ENCODE measurements at regions not wholly inside any gene's neighbourhood (a gene's known extent, or its start where the extent isn't known, plus 50 kb on each side); places are given as distances from the start of the nearest gene placed in this dataset.
A peak's percentile ranks its signal among the peaks of the same experiment; 100 is the strongest.

- intact Hi-C loops (cut with DNase I): no loop called here
- DNase-seq: peak in 1 of 10 donors; percentile 82
These were observed 114.8 kb upstream of the NAV2 start for GRCh38 chr11:19597876-19598275.

- DNase-seq: no peak
- intact Hi-C loops (cut with DNase I): no loop called here
These were observed 115.4 kb upstream of the NAV2 start for GRCh38 chr11:19597206-19597605.

- DNase-seq: peak in 3 of 10 donors; percentile 30 to 83 (median 40)
- intact Hi-C loops (cut with DNase I): no loop called here
These were observed 116.5 kb upstream of the NAV2 start for GRCh38 chr11:19595840-19596751.

GRCh38 chr11:19595499-19595839 is 117.2 kb upstream of the NAV2 start:
- intact Hi-C loops (cut with DNase I): no loop called here
- no peak for DNase-seq

- DNase-seq: no peak
- intact Hi-C loops (cut with DNase I): no loop called here
These were observed 118.3 kb upstream of the NAV2 start for GRCh38 chr11:19594326-19594725.

- no peak for DNase-seq
These were observed 119.8 kb upstream of the NAV2 start for GRCh38 chr11:19592842-19593241.

GRCh38 chr11:19589567-19590260 is 122.9 kb upstream of the NAV2 start:
- DNase-seq: no peak

More at GRCh38 chr11:19592842-19593241, 119.8 kb upstream of the NAV2 start:
- intact Hi-C loops (cut with DNase I): no loop called here

GRCh38 chr11:19587979-19588378 is 124.7 kb upstream of the NAV2 start:
- no peak for DNase-seq
- intact Hi-C loops (cut with DNase I): no loop called here

More at GRCh38 chr11:19589567-19590260, 122.9 kb upstream of the NAV2 start:
- intact Hi-C loops (cut with DNase I): no loop called here

GRCh38 chr11:19580646-19581045 is 132.0 kb upstream of the NAV2 start:
- intact Hi-C loops (cut with DNase I): no loop called here

GRCh38 chr11:19579957-19580356 is 132.7 kb upstream of the NAV2 start:
- DNase-seq: no peak
- intact Hi-C loops (cut with DNase I): no loop called here

More at GRCh38 chr11:19580646-19581045, 132.0 kb upstream of the NAV2 start:
- DNase-seq: no peak

GRCh38 chr11:19578871-19579270 is 133.8 kb upstream of the NAV2 start:
- intact Hi-C loops (cut with DNase I): no loop called here
- DNase-seq: no peak

- peak; percentile 22 to 95 (median 64) for DNase-seq
- intact Hi-C loops (cut with DNase I): no loop called here
These were observed 134.5 kb upstream of the NAV2 start for GRCh38 chr11:19577976-19578619.

- DNase-seq: peak in 2 of 10 donors; percentile 27 to 35
- intact Hi-C loops (cut with DNase I): no loop called here
These were observed 135.2 kb upstream of the NAV2 start for GRCh38 chr11:19577391-19577975.

GRCh38 chr11:19576903-19577302 is 135.7 kb upstream of the NAV2 start:
- DNase-seq: no peak
- intact Hi-C loops (cut with DNase I): no loop called here

GRCh38 chr11:19576054-19576453 is 136.6 kb upstream of the NAV2 start:
- no peak for DNase-seq
- intact Hi-C loops (cut with DNase I): no loop called here

GRCh38 chr11:19574916-19575315 is 137.7 kb upstream of the NAV2 start:
- intact Hi-C loops (cut with DNase I): no loop called here
- DNase-seq: no peak

- DNase-seq: peak in 2 of 10 donors; percentile 84 to 86
- intact Hi-C loops (cut with DNase I): no loop called here
These were observed 139.0 kb upstream of the NAV2 start for GRCh38 chr11:19573666-19574065.

- intact Hi-C loops (cut with DNase I): no loop called here
- DNase-seq: no peak
These were observed 140.7 kb upstream of the NAV2 start for GRCh38 chr11:19571906-19572305.

GRCh38 chr11:19570889-19571288 is 141.7 kb upstream of the NAV2 start:
- intact Hi-C loops (cut with DNase I): no loop called here
- no peak for DNase-seq

GRCh38 chr11:19567996-19568395 is 144.6 kb upstream of the NAV2 start:
- no peak for DNase-seq
- intact Hi-C loops (cut with DNase I): loop anchor here (10.0 kb wide), 1 partner anchor 557 kb away; no protein-coding TSS in a partner anchor

All from posterior cingulate gyrus (tissue), 11 donors.